ENCODE measurements at regions not wholly inside any gene's neighbourhood (a gene's known extent, or its start where the extent isn't known, plus 50 kb on each side); places are given as distances from the start of the nearest gene placed in this dataset.

GRCh38 chr6:28589234-28589956 is 63.7 kb downstream of the GPX5 start:
- no peak for ATAC-seq
- no peak for TF ChIP-seq EZH2phosphoT487 (IDR thresholded peaks at IDR 0.05; ENCODE audit: borderline replicate concordance, low read length)
- TF ChIP-seq EZH2 (IDR thresholded peaks at IDR 0.05; ENCODE audit: low read length, unreplicated experiment): no peak
- TF ChIP-seq CTCF (conservative IDR thresholded peaks at IDR 0.05; ENCODE audit: low read depth, low read length): no peak
- BruUV-seq (replicated peaks): TSS peak; percentile 44
- ChIA-PET POLR2A (ENCODE audit: unreplicated experiment) (no interaction called here), CTCF (interaction anchor here (0.8 to 1.0 kb wide), 2 partner anchors 17 to 360 kb away, joined by 3 read pairs; no protein-coding TSS in a partner anchor)
- Histone ChIP-seq H4K20me1 (ENCODE audit: low read length) (no peaks in the 10 kb centered on the region), H3K27ac (ENCODE audit: low read length) (no peak overlapping the region), H3K27me3 (ENCODE audit: low read length) (no peaks in the 10 kb centered on the region), H3K9me3 (ENCODE audit: low read length) (no peaks in the 10 kb centered on the region), H3K4me1 (ENCODE audit: insufficient read depth, low read length) (peaks cover 24% of the 10 kb centered on the region), H3K9me2 (replicated peaks; ENCODE audit: low read length) (no peaks in the 10 kb centered on the region), H3K79me2 (ENCODE audit: low read length) (peaks cover 24% of the 10 kb centered on the region), H2AFZ (ENCODE audit: low read length) (no peak overlapping the region), H3K9ac (ENCODE audit: low read length) (no peak overlapping the region), H3K4me3 (ENCODE audit: low read length) (no peak overlapping the region), H3K36me3 (ENCODE audit: low read depth, low read length) (no peaks in the 10 kb centered on the region), H3F3A (ENCODE audit: low read length, unreplicated experiment) (no peaks in the 10 kb centered on the region), H3K4me2 (ENCODE audit: low read length) (no peak overlapping the region)
- peak; percentile 23 for DNase-seq
- intact Hi-C loops (cut with micrococcal nuclease): loop anchor here (5.0 to 10.0 kb wide), 3 partner anchors 147 to 455 kb away; partner anchors contain the start of genes ZSCAN12 and ZSCAN23

GRCh38 chr6:28589957-28590349 is 64.3 kb downstream of the GPX5 start:
- Histone ChIP-seq H3K4me3 (ENCODE audit: low read length) (no peak overlapping the region), H3F3A (ENCODE audit: low read length, unreplicated experiment) (no peaks in the 10 kb centered on the region), H3K9ac (ENCODE audit: low read length) (no peak overlapping the region), H3K4me1 (ENCODE audit: insufficient read depth, low read length) (peaks cover 22% of the 10 kb centered on the region), H3K9me3 (ENCODE audit: low read length) (no peaks in the 10 kb centered on the region), H3K79me2 (ENCODE audit: low read length) (peaks cover 18% of the 10 kb centered on the region), H2AFZ (ENCODE audit: low read length) (no peak overlapping the region), H3K36me3 (ENCODE audit: low read depth, low read length) (no peaks in the 10 kb centered on the region), H3K4me2 (ENCODE audit: low read length) (no peak overlapping the region), H3K9me2 (replicated peaks; ENCODE audit: low read length) (no peaks in the 10 kb centered on the region), H3K27me3 (ENCODE audit: low read length) (no peaks in the 10 kb centered on the region), H4K20me1 (ENCODE audit: low read length) (no peaks in the 10 kb centered on the region), H3K27ac (ENCODE audit: low read length) (no peak overlapping the region)
- DNase-seq (no peak), ATAC-seq (no peak)
- CTCF ChIA-PET: interaction anchor here (1.0 kb wide), 1 partner anchor 17 kb away, joined by 3 read pairs; no protein-coding TSS in a partner anchor
- POLR2A ChIA-PET (ENCODE audit: unreplicated experiment): no interaction called here
- BruUV-seq (replicated peaks): no TSS peak
- intact Hi-C loops (cut with micrococcal nuclease): loop anchor here (5.0 to 10.0 kb wide), 3 partner anchors 148 to 455 kb away; partner anchors contain the start of genes ZSCAN12 and ZSCAN23
- TF ChIP-seq EZH2phosphoT487 (IDR thresholded peaks at IDR 0.05; ENCODE audit: borderline replicate concordance, low read length) (no peak), CTCF (conservative IDR thresholded peaks at IDR 0.05; ENCODE audit: low read depth, low read length) (no peak), EZH2 (IDR thresholded peaks at IDR 0.05; ENCODE audit: low read length, unreplicated experiment) (no peak)

GRCh38 chr6:28597217-28597835 is 71.6 kb downstream of the GPX5 start:
- peak overlapping the region; percentile 70 for H3K4me3 ChIP-seq (ENCODE audit: low read length)
- no peaks in the 10 kb centered on the region for H3K36me3 ChIP-seq (ENCODE audit: low read depth, low read length)
- POLR2A ChIA-PET (ENCODE audit: unreplicated experiment): no interaction called here
- DNase-seq (peak; percentile 60), ATAC-seq (peak; percentile 74)
- CTCF ChIA-PET: no interaction called here
- no peaks in the 10 kb centered on the region for H4K20me1 ChIP-seq (ENCODE audit: low read length)
- H3K9me3 ChIP-seq (ENCODE audit: low read length): no peaks in the 10 kb centered on the region
- no peaks in the 10 kb centered on the region for H3K4me1 ChIP-seq (ENCODE audit: insufficient read depth, low read length)
- TF ChIP-seq CTCF (conservative IDR thresholded peaks at IDR 0.05; ENCODE audit: low read depth, low read length) (no peak), EZH2phosphoT487 (IDR thresholded peaks at IDR 0.05; ENCODE audit: borderline replicate concordance, low read length) (no peak), EZH2 (IDR thresholded peaks at IDR 0.05; ENCODE audit: low read length, unreplicated experiment) (no peak)
- H3K9ac ChIP-seq (ENCODE audit: low read length): no peak overlapping the region
- H3K79me2 ChIP-seq (ENCODE audit: low read length): no peaks in the 10 kb centered on the region
- no peaks in the 10 kb centered on the region for H3F3A ChIP-seq (ENCODE audit: low read length, unreplicated experiment)
- intact Hi-C loops (cut with micrococcal nuclease): no loop called here
- H3K27ac ChIP-seq (ENCODE audit: low read length): no peak overlapping the region
- H2AFZ ChIP-seq (ENCODE audit: low read length): peak overlapping the region; percentile 78
- H3K9me2 ChIP-seq (replicated peaks; ENCODE audit: low read length): no peaks in the 10 kb centered on the region
- H3K4me2 ChIP-seq (ENCODE audit: low read length): peak overlapping the region; percentile 73
- no TSS peak for BruUV-seq (replicated peaks)
- H3K27me3 ChIP-seq (ENCODE audit: low read length): no peaks in the 10 kb centered on the region

Data from PC-3 (cell line).